Smooth muscle cell (in vitro differentiated cells): ENCODE measurements at regions not wholly inside any gene's neighbourhood (a gene's known extent, or its start where the extent isn't known, plus 50 kb on each side); places are given as distances from the start of the nearest gene placed in this dataset.

ENCODE experiments used
- DNase-seq: peaks from one replicate; lab custom pipeline; 2025; ENCODE audit not compliant: unreplicated experiment; lab: John Stamatoyannopoulos, UW
- H2AFZ ChIP-seq: fragments of 200-600 bp; sonication (generic); 2 replicates; pipeline ENCODE4 v1.6.0; 2016; ENCODE audit warnings: antibody characterized with exemption, low read depth, mild to moderate bottlenecking
- H3F3A ChIP-seq: fragments of 200-600 bp; sonication (generic); 2 replicates; pipeline ENCODE4 v1.6.0; 2017; ENCODE audit warnings: antibody characterized with exemption, low read depth
- H3K27ac ChIP-seq: fragments of 200-600 bp; sonication (generic); 2 replicates; pipeline ENCODE4 v1.5.1; 2016; ENCODE audit warnings: low read depth, mild to moderate bottlenecking
- H3K27me3 ChIP-seq: fragments of 200-600 bp; sonication (generic); 2 replicates; pipeline ENCODE4 v1.6.1; 2016; ENCODE audit warnings: low read depth, mild to moderate bottlenecking
- H3K36me3 ChIP-seq: fragments of 200-600 bp; sonication (generic); 2 replicates; pipeline ENCODE4 v1.5.1; 2016; ENCODE audit warnings: low read depth
- H3K4me1 ChIP-seq: fragments of 200-600 bp; sonication (generic); 2 replicates; pipeline ENCODE4 v1.5.1; 2016; ENCODE audit warnings: low read depth
- H3K4me2 ChIP-seq: fragments of 200-600 bp; sonication (generic); 2 replicates; pipeline ENCODE4 v1.6.0; 2016; ENCODE audit warnings: mild to moderate bottlenecking
- H3K4me3 ChIP-seq: fragments of 200-600 bp; sonication (generic); 2 replicates; pipeline ENCODE4 v1.5.1; 2016; ENCODE audit warnings: mild to moderate bottlenecking
- H3K79me2 ChIP-seq: fragments of 200-600 bp; sonication (generic); 2 replicates; pipeline ENCODE4 v1.6.0; 2016; ENCODE audit warnings: low read depth, mild to moderate bottlenecking
- H3K9ac ChIP-seq: fragments of 200-600 bp; sonication (generic); 2 replicates; pipeline ENCODE4 v1.6.0; 2016; ENCODE audit warnings: low read depth
- H3K9me3 ChIP-seq: fragments of 200-600 bp; sonication (generic); replicated peaks from 2 replicates; pipeline ENCODE4 v1.5.1; 2016; ENCODE audit warnings: low read depth
- H4K20me1 ChIP-seq: fragments of 200-600 bp; sonication (generic); 2 replicates; pipeline ENCODE4 v1.6.0; 2016; ENCODE audit warnings: low read depth
- WGBS: methylation state at CpG from one replicate; pipeline ENCODE4 v1.1.7; 2016; ENCODE audit warnings: low lambda C conversion rate; 5-methylcytosine and 5-hydroxymethylcytosine counted together
- TF ChIP-seq, protein P1 (sequence below): fragments of 200-600 bp; sonication (generic); IDR thresholded peaks from 2 replicates; pipeline ENCODE4 v1.5.1; 2017; ENCODE audit warnings: borderline replicate concordance, mild to moderate bottlenecking, antibody characterized with exemption; ENCODE audit not compliant: insufficient read depth, poor library complexity, severe bottlenecking

DNA sequence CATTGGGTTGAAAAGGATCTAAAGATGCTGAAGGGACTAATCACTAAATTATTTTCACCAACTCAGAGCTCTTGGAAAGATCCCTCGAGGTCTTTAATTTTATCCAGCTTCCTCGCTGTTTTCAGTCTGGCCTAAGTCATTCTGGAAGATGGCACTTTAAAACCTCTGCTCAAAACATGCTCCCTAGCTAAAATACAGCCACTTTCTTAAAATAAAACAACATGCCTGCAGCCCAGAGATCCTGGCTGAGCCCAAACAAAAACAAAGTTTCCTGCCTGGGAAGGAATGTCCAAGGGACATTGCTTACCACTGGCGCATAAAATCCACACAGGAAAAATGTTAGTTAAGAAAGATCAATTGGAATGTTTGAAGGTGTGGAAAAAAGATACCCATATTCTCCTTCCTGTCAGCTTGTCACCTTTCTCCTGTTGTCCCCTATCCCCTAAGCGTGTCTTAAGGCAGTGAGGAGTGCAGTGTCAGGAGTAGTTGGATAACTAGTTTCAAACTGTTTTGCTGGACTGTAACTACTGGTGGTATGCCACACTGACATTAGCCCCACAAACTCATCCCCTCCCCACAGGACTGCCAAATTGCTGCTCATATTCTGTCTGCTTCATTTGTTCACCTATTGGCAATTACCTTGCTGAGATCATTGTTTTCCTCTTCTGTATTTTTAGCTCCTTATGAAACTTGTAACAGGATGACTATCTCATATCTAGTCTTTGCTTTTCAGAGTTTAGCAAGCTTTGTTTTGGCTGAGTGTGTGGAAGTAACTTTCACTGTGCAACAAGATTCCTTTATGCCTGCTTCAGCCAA, 108.3 kb upstream of the SESN3 start:
- WGBS, result 21% methylated on average over 4 of the region's 4 CpGs
- Histone ChIP-seq H3K9ac (peak overlapping the region; percentile 44), H3K4me3 (no peak overlapping the region), H3K27ac (peak overlapping the region; percentile 96), H4K20me1 (no peaks in the 10 kb centered on the region), H3K4me2 (peak overlapping the region; percentile 75), H2AFZ (peak overlapping the region; percentile 31), H3K9me3 (no peaks in the 10 kb centered on the region), H3K36me3 (no peaks in the 10 kb centered on the region), H3K27me3 (no peaks in the 10 kb centered on the region), H3F3A (peaks cover 43% of the 10 kb centered on the region), H3K79me2 (no peaks in the 10 kb centered on the region), H3K4me1 (peaks cover 46% of the 10 kb centered on the region)
- DNase-seq, result no peak
- TF ChIP-seq, protein P1, sequence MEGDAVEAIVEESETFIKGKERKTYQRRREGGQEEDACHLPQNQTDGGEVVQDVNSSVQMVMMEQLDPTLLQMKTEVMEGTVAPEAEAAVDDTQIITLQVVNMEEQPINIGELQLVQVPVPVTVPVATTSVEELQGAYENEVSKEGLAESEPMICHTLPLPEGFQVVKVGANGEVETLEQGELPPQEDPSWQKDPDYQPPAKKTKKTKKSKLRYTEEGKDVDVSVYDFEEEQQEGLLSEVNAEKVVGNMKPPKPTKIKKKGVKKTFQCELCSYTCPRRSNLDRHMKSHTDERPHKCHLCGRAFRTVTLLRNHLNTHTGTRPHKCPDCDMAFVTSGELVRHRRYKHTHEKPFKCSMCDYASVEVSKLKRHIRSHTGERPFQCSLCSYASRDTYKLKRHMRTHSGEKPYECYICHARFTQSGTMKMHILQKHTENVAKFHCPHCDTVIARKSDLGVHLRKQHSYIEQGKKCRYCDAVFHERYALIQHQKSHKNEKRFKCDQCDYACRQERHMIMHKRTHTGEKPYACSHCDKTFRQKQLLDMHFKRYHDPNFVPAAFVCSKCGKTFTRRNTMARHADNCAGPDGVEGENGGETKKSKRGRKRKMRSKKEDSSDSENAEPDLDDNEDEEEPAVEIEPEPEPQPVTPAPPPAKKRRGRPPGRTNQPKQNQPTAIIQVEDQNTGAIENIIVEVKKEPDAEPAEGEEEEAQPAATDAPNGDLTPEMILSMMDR, result no peak

DNA sequence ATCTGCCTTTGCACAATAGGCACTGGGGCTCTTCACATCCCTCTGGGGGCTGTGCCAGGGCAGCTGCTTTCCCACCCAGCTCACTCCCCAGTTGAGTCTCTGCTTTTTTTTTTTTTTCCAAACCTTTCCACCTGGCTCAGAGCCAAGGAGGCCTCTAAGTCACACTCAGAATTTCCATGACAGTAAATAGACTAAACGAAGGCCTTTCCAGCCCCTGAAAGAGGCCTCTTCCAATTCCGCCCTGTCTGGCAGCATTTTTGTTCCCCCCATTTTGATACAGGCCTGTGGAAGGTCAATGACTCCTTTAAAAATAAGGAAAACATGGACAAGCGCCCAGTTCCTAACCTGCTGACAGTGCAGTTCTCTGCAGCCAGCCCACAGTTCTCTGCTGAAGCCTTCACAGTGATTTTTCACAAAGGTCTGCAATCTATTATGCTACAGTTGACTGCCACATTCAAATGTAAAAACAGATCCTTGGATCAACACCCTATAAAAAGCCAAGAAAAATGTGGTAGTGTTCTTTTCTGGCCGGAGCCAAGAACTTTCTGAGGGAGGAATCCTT, 107.5 kb upstream of the SESN3 start:
- no peak overlapping the region for H3K4me3 ChIP-seq
- no peaks in the 10 kb centered on the region for H3K36me3 ChIP-seq
- H3K4me2 ChIP-seq, result peak overlapping the region; percentile 75
- DNase-seq, result peak; percentile 24
- peak overlapping the region; percentile 46 for H3K9ac ChIP-seq
- peak overlapping the region; percentile 96 for H3K27ac ChIP-seq
- TF ChIP-seq, protein P1, result no peak
- no peaks in the 10 kb centered on the region for H3K79me2 ChIP-seq
- H3K27me3 ChIP-seq, result no peaks in the 10 kb centered on the region
- no peaks in the 10 kb centered on the region for H3K9me3 ChIP-seq
- peaks cover 43% of the 10 kb centered on the region for H3F3A ChIP-seq
- 9% methylated on average over 4 of the region's 4 CpGs for WGBS
- peaks cover 46% of the 10 kb centered on the region for H3K4me1 ChIP-seq
- H2AFZ ChIP-seq, result peak overlapping the region; percentile 82
- no peaks in the 10 kb centered on the region for H4K20me1 ChIP-seq

DNA sequence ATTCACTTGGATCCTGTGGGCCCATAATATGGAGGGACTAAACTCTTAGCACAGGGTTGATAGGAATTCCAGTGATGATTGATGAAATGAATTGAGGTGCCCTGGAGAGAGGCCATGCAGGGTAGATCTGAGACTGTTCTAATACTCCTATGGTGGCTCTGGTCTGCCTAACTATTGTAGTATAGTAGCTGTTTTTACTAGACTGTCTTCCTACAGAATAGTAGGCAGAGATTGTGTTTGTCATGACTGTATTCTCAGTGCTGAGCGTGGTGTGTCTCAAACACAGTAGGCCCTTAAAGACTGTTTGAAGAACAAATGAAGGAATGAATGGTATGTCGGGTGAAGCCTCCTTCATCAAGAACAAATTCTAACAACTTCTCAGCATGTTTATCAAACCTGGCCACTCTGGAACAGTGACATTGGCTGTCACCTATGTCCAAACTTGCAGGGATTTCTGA, 107.0 kb upstream of the SESN3 start:
- H3K79me2 ChIP-seq, result no peaks in the 10 kb centered on the region
- H2AFZ ChIP-seq, result peak overlapping the region; percentile 82
- peaks cover 43% of the 10 kb centered on the region for H3F3A ChIP-seq
- H3K4me1 ChIP-seq, result peaks cover 46% of the 10 kb centered on the region
- TF ChIP-seq, protein P1, result no peak
- H3K9ac ChIP-seq, result peak overlapping the region; percentile 46
- no peak overlapping the region for H3K4me3 ChIP-seq
- no peaks in the 10 kb centered on the region for H3K27me3 ChIP-seq
- 18% methylated on average over 2 of the region's 2 CpGs for WGBS
- no peak for DNase-seq
- no peaks in the 10 kb centered on the region for H3K36me3 ChIP-seq
- H3K4me2 ChIP-seq, result peak overlapping the region; percentile 75
- H3K9me3 ChIP-seq, result no peaks in the 10 kb centered on the region
- H3K27ac ChIP-seq, result peak overlapping the region; percentile 96
- H4K20me1 ChIP-seq, result no peaks in the 10 kb centered on the region
